GM12891 (cell line): ENCODE measurements at regions not wholly inside any gene's neighbourhood (a gene's known extent, or its start where the extent isn't known, plus 50 kb on each side); places are given as distances from the start of the nearest gene placed in this dataset.

Experiments used
- DNase-seq: peaks from one replicate; pipeline ENCODE4 v3.0.0; 2011; ENCODE audit warnings: low spot score; ENCODE audit not compliant: insufficient read length
- FAIRE-seq: peaks from 2 replicates; lab custom pipeline; 2011; peaks lifted over from hg19 to GRCh38; lab: Jason Lieb, UNC
- PAX5 ChIP-seq: IDR thresholded peaks from 2 replicates; pipeline ENCODE4 v1.6.1; 2011; ENCODE audit warnings: low read length, moderate library complexity, mild to moderate bottlenecking; ENCODE audit not compliant: insufficient read depth, severe bottlenecking
- POLR2A ChIP-seq: IDR thresholded peaks from 2 replicates; pipeline ENCODE4 v1.6.1; 2011; ENCODE audit warnings: low read depth, low read length, control low read depth
- POLR2AphosphoS5 ChIP-seq: IDR thresholded peaks from 2 replicates; pipeline ENCODE4 v1.6.1; 2011; ENCODE audit warnings: low read depth, low read length, control low read depth
- POU2F2 ChIP-seq: IDR thresholded peaks from 2 replicates; pipeline ENCODE4 v1.6.1; 2011; ENCODE audit warnings: low read depth, mild to moderate bottlenecking, control low read depth, low read length, moderate library complexity
- SPI1 ChIP-seq: IDR thresholded peaks from 2 replicates; pipeline ENCODE4 v1.6.1; 2011; ENCODE audit warnings: low read depth, low read length, control low read depth
- TAF1 ChIP-seq: IDR thresholded peaks from 2 replicates; pipeline ENCODE4 v1.6.1; 2011; ENCODE audit warnings: low read depth, low read length, control low read depth

DNA sequence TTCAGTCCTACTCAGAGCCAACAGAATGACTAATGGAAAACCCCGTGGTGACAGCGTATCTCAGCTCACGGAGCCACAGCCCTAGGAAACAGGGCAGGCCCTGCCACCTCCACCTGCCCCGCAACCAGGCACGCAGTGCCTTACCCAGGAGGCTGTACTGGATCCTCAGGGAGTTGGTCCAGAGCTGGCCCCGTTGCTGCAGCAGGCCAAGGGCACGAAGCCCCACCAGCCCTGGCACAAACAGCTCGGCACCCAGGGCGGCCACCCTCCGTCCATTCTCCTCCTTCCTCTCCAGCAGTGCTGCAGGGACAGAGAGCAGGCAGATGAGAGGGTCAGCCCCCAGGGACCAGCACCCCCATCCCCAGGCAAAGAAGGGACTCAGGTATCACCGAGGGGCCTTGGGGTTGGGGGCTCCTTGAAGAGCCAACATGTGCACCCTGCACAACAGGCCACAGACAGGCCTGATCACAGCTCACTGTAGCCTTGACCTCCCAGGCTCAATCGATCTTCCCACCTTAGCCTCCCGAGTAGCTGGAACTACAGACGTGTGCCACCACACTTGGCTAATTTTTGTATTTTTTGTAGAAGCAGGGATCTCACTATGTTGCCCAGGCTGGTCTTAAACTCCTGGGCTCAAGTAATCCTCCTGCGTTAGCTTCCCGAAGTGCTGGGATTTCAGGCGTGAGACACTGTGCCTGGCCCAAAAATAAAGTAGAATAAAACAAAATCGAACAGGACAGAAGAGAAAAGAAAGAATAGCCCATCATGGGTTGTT lies 115.7 kb downstream of the RMI2 start:
- FAIRE-seq (no peak), DNase-seq (no peak)
- no peak for TF ChIP-seq PAX5
- no peak for TF ChIP-seq POU2F2
- no peak for TF ChIP-seq POLR2AphosphoS5
- no peak for TF ChIP-seq TAF1
- no peak for TF ChIP-seq SPI1
- TF ChIP-seq POLR2A: no peak

DNA sequence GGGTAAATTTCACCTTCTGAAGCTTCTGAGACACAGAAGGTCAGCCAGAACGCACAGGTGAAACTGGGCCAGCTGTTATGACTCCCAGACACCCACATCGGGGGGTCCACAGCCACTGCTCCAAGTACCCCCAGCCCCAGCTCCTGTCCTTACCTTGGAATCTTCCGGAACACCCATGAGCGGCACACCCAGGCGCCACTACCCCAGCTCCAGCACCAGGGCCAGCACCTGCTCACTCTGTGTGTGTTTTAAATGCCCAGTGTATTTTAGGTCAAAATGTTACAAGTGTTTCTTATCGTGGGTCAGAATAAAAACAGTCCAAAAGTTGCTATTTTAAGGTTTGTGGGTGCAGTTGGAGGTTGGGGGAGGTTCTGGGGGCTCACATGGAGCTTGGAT lies 116.3 kb downstream of the RMI2 start:
- FAIRE-seq: no peak
- TF ChIP-seq POLR2AphosphoS5 (no peak), POU2F2 (no peak), POLR2A (no peak), TAF1 (no peak), PAX5 (no peak), SPI1 (no peak)

DNA sequence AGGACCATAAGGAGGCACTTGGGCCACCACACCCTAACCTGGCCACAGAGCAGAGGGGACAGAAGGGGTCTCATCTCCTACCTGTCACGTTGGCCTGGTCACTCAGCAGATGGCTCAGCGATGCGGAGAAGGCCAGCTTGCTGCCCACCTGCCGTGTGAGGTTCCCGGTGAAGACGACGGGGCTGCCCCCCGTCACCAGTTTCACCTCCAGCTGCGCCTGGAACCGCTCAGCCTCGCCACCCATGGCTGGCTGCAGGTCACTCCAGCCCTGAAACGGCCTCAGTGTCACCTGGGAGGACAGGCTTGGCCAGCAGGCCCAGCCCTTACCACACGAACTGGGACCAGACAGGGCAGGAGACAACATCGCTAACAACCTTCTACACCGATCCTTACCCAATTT lies 116.8 kb downstream of the RMI2 start:
- no peak for DNase-seq
- FAIRE-seq: no peak
- TF ChIP-seq TAF1 (no peak), PAX5 (no peak), POLR2AphosphoS5 (no peak), POU2F2 (no peak), SPI1 (no peak), POLR2A (no peak)

More for the DNA sequence above, 116.3 kb downstream of the RMI2 start:
- no peak for DNase-seq

DNA sequence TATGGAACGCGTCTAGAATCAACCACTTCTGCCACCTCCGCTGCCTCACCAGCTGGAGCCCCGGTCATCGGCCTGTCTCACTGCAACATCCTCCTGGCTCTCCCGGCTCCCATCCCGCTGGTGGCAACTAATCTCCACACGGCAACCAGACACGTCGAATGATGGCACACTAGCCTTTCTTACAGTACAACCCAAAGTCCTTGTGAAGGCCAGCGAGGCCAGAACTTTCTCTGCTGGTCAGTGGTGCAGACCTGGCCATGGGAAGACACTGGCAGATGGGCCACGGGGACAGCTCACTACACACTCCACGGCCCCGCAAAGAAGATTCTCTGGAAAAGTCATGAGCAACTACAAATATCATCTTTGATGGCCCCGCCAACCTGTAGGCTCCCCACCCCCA lies 117.6 kb downstream of the RMI2 start:
- DNase-seq (no peak), FAIRE-seq (no peak)
- TF ChIP-seq POLR2AphosphoS5: no peak

DNA sequence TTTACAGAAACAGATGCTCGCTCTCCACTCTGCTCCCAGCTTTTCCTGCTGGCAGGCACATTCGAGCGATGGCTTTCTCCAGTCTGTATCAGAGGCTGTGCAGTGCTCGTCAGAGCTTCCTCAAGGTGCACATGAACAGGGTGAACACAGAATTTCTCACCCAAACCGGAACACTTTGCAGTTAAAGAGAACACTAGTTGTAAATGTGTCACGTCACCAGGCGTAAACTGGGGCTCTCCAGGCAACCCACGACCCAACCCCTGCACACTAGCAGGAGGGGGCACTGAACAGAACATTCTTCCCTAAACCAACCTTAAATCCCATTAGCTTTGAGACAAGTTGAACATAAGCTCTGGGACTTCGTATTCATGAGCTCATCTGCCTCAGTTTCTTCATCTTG lies 119.0 kb downstream of the RMI2 start:
- TF ChIP-seq TAF1 (no peak), POLR2A (no peak), SPI1 (no peak), PAX5 (no peak), POU2F2 (no peak), POLR2AphosphoS5 (no peak)
- FAIRE-seq: no peak
- no peak for DNase-seq

DNA sequence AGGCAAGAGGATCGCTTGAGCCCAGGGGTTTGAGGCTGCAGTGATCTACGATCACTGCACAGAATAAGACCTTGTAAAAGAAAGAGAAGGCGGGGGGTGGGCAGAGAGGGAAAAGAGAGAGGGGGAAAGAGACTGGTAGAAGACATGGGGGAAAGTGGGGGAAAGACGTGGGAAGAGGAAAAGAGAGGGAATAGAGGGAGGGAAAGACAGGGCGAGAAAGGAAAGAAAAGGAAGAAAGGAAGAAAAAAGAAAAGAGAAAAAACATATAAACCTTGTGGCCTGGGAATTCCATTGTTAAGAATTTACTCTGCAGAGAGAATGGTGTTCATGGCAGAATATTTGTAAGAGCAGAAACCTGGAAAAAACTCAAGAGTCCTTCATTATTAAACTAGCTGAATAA lies 120.4 kb downstream of the RMI2 start:
- TF ChIP-seq TAF1: no peak
- no peak for TF ChIP-seq POLR2A
- no peak for TF ChIP-seq PAX5
- no peak for TF ChIP-seq POLR2AphosphoS5
- no peak for TF ChIP-seq SPI1
- no peak for TF ChIP-seq POU2F2
- DNase-seq: no peak
- no peak for FAIRE-seq

DNA sequence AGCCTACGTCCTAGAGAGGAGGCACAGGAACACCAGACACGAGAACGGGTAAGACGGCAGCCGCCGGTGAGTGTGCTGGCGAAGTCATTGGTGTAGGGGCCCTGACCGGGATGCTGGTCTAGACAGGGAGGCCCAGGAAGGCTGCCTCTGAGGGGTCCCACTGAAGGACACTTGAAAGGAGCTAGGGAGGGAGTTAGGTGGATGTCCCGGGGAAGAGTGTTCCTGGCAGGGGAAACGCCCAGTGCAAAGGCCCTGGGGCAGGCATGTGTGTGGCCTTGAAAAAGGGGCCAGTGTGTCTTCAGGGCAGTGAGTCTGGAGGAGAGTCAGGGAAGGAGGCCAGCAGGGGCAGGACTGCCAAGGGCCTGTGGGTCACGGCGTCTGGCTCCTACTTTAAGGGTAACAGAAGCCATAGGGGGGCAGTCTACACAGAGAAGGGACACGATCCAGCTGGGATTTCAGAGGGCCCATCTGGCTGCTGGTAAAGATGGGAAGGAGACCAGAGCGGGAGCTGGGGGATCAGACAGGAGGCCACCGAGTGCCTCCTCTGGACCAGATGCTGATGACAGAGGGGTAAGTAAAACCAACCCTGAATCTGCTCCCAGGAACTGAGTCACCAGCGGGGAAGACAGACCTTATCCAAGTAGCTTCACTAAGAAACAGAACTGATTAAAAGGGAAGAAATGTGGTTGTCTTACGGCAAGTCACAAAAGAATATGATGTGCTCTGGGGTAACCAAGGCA lies 115.9 kb downstream of the LITAF start:
- TF ChIP-seq SPI1 (no peak), POLR2A (no peak), PAX5 (no peak), TAF1 (no peak), POU2F2 (no peak), POLR2AphosphoS5 (no peak)
- no peak for FAIRE-seq

DNA sequence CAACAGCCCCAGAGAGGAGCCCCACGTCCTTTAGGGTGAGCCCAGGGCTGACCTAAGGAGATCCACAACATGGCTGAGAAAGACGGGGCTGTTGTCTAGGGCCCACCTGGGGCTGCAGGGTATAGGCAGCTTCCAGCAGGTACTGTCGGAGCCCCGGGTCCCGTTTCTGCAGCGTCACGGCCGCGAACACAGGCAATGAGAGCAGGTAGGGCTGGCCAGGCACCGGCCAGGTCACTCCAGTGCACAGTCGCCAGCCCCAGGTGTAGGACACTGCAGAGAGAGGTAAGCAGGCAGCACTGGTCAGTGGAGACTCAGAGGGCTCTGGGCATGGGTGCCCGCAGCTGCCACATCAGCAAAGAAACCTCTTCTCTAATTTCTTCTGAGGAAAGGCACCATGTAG lies 115.2 kb downstream of the LITAF start:
- TF ChIP-seq POLR2AphosphoS5 (no peak), TAF1 (no peak), SPI1 (no peak), PAX5 (no peak), POLR2A (no peak), POU2F2 (no peak)
- no peak for DNase-seq
- FAIRE-seq: no peak

More for the DNA sequence above, 115.9 kb downstream of the LITAF start:
- no peak for DNase-seq

DNA sequence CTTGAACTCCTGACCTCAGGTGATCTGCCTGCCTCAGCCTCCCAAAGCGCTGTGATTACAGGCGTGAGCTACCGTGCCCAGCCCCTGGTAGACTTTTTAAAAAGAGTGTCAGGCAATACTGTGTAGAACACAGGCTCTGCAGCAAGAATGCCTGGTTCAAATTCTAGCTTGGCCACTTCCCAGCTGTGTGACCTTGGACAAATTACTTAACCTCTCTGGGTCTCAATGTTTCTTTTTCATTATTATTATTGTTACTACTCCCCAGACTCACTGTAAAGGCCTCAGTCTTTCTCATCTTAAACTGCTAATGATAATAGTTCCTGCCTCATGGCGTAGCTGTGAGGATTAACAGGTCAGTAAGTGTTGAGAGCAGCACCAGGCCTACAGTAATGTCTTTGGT lies 114.3 kb downstream of the LITAF start:
- FAIRE-seq: no peak
- TF ChIP-seq TAF1 (no peak), POU2F2 (no peak), PAX5 (no peak), POLR2AphosphoS5 (no peak), POLR2A (no peak), SPI1 (no peak)
- no peak for DNase-seq

DNA sequence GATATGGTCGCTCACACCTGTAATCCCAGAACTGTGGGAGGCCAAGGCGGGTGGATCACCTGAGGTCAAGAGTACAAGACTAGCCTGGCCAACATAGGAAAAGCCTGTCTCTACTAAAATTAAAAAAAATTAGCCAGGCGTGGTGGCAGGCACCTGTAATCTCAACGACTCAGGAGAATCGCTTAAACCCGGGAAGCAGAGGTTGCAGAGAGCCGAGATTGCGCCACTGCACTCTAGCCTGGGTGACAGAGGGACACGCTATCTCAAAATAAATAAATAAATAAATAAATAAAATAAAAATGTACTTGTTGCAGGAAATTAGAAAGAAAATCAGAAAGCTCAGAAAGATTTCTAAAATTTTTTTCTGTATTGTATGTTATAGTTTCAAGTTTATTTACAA lies 113.9 kb downstream of the LITAF start:
- TF ChIP-seq POU2F2: no peak
- no peak for TF ChIP-seq PAX5
- no peak for TF ChIP-seq TAF1
- no peak for TF ChIP-seq POLR2A
- no peak for TF ChIP-seq POLR2AphosphoS5
- TF ChIP-seq SPI1: no peak
- DNase-seq (no peak), FAIRE-seq (no peak)
